GM18519 (cell line): ENCODE measurements at regions not wholly inside any gene's neighbourhood (a gene's known extent, or its start where the extent isn't known, plus 50 kb on each side); places are given as distances from the start of the nearest gene placed in this dataset.
"Not testable (repeated sequence)": the region's sequence is repeated elsewhere in the genome, so short reads cannot be mapped to it uniquely, and the experiment has no call there.

ENCODE experiments used
- ATAC-seq: cut with Tn5 transposase; IDR thresholded peaks from one replicate; pipeline ENCODE4 v1.9.1; 2021; ENCODE audit warnings: mild to moderate bottlenecking, moderate library complexity; ENCODE audit not compliant: unreplicated experiment, low FRiP score

DNA sequence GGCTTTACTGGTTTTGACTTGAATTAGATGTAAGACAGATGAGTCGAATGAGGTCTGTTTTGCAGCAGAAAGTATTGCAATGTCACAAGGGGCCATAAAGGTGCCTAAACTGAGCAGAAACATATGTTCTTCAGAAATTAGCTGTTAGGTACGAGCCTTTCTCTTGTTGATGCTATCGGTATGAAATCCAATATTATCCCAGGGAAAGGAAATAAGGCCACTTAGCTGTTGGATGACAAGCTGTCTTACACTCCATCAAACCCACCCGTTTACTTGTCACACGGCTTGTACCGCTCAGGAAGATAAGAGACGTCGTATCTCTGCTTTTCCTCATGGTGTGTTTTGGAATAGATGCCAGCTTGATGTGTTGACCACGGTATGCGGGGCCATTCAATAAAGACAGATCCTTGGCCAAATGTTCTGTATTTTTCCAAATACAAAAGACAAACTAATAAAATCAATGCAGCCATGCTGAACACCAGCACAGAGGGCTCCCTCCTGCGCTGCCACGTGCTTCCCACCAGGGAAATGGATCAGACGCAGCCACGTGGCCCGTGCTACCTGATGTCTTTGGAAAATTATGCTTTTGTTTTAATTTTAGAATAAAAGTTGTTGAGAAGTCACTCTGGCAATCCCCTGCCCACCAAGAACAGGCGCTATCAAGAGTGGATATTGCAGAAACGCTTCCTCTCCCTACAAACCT is 255.9 kb upstream of the SULF2 start:
- no peak for ATAC-seq

DNA sequence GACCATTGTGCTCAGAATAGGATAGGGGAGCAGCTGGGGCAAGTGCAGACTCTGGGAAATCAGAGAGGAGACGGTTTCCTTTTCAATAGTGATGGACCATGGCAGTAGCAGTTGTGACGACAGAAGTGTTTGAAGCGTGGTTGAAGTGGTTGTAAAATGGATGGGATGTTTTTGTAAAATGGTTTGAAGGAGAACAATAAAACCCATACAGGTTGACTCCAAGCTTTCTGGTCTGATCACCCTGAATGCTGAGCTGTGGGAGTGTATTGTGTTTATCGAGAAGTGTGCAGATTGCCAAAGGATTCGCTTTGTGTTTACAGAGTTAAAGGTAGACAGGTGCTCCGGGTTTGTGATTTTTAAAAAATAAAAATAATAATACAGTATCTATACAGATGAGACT is 255.2 kb upstream of the SULF2 start:
- no peak for ATAC-seq

DNA sequence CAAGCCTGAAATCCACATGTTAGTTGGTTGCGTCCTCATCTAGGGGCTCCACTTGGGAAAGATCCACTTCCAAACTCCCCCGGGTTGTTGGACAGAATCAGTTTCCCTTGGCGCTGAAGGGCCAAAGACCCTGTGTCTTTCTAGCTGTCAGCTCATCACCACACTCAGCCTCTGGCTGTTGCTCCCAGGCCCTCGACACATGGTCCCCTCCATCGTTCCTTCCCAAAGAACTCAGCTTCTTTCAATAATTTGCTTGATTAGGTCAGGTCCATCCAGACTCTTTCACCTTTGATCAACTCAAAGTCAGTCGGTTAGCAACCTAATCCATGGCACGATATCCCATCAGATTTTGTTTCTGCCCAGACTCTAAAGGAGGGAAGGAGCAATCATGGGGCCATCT is 254.8 kb upstream of the SULF2 start:
- no peak for ATAC-seq

DNA sequence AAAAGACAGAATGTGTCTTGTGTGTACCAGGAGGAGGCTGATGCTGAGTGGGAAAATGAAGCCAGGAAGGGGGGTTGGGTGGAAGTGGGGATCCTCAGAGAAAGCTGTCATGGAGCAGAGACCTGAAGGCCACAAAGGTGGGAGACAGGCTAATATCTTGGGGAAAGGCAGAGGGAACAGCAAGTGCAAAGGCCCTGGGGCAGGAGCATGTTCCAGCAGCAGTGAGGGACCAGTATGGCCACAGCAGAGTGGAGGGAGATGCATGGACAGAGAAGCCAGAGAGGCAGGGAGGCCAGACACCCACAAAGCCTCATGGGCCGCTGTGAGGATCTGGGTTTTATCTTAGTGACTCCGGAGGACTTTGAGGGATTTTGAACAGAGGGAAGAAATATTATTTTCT is 254.2 kb upstream of the SULF2 start:
- ATAC-seq = no peak

DNA sequence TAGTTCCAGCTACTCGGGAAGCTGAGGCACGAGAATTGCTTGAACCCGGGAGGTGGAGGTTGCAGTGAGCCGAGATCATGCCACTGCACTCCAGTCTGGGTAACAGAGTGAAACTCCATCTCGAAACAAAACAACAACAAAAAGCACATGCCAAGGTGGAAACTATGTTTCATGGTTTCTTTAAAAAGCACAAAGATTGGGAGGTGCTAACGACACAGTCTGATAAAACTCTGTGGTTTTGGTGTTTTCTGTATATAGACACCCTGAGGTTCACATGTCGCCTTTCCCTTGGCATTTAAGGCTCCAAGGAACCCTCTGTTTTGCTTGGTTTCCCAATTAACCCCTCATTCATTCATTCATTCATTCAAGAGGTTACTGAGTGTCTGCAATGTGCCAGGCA is 253.4 kb upstream of the SULF2 start:
- ATAC-seq = no peak

DNA sequence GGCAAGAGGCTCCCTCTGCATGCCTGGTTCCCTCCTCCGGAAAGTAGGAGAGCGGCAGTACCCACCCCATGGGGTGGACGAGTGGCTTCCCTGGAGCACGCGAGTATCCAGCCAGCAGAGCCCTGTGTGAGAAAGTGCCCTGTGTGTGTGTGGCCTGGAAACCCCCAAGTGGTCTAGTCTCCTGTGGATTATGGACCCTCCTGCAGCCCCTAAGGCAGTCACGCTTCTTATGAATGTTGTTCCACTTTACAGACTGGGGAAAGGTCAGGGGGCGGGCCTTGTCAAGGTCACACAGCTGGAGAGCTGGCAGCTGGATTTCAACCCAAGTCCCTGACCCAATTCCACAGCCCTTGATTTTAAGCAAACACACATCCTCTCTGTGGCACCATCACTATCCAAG is 252.5 kb upstream of the SULF2 start:
- not testable (repeated sequence) for ATAC-seq

DNA sequence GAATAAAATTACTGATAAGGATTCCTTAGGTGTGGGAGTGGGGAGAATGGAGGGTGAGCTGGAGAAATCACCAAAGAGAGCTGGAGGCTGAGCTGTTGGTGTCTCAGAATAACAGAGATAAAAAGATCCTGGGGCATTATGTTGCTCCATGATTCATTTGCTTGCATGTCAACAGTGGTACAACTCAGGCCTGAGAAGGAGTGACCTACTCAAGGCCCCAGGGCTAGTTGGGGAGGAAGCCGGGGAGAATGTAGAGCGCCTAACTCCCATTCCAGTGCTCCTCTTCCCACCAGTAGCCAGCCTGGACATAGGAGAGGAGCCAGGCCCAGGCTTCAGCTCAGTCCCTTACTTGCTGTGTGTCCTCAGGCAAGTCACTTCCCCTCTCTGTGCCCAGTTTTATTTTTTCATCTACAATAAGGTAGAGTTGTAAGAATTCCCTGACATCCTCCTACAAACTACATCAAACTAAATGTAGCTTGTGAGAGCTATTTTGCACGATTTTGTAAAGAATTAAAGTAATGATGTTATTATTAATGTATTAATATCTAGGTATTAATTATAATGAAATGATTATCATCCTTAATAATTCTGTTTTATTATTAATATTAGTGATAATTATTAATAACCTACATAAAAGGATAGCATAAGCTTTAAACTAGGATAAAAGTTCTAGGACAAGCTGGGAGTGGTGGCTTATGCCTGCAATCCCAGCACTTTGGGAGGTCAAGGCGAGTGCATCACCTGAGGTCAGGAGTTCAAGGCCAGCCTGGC is 250.9 kb upstream of the SULF2 start:
- ATAC-seq = no peak

DNA sequence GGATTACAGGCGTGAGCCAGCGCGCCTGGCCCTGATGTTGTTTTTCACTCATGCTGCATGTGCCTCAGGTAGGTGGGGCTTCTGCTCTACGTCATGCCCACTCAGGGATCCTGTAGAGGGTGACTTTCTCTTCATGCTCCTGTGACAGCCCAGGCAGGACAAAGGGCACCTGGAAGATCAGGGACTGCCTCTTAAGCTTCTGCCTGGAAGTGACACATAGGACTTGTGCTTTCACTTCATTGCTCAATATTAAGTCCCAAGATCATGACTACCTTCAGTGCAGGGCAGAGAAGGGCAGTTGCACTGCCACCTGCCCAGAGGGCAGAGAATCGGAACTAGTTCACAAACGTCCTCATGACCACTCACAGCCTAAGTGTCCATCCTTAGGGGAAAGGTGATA is 249.5 kb upstream of the SULF2 start:
- no peak for ATAC-seq

DNA sequence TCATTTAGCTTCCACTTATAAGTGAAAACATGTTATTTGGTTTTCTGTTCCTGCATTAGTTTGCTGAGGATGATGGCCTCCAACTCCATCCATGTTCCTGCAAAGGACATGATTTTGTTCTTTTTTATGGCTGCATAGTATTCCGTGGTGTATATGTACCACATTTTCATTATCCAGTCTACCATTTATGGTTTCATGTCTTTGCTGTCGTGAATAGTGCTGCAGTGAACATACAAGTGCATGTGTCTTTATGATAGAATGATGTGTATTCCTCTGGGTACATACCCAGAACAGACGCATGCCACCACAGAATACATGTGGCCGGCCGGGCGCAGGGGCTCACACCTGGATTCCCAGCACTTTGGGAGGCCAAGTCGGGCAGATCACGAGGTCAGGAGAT is 247.7 kb upstream of the SULF2 start:
- ATAC-seq = not testable (repeated sequence)

DNA sequence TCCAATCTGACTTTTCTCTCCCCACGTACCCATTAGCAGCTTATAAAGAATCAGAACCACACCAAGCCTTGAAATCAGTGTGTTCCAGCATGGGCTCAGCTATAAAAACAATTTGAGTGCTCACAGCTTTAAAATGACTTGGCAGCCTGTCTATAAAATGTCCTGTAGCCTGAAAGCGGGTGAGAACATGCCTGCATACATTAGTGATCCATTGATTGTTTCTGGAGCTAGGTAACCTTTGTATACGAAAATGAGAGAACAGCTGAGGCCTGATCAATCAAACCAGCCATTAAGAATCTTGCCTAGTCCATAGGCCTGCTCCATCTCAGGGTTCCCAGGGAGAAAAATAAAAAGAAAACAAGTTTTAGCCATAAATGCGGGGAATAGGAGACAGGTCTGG is 245.8 kb upstream of the SULF2 start:
- no peak for ATAC-seq

DNA sequence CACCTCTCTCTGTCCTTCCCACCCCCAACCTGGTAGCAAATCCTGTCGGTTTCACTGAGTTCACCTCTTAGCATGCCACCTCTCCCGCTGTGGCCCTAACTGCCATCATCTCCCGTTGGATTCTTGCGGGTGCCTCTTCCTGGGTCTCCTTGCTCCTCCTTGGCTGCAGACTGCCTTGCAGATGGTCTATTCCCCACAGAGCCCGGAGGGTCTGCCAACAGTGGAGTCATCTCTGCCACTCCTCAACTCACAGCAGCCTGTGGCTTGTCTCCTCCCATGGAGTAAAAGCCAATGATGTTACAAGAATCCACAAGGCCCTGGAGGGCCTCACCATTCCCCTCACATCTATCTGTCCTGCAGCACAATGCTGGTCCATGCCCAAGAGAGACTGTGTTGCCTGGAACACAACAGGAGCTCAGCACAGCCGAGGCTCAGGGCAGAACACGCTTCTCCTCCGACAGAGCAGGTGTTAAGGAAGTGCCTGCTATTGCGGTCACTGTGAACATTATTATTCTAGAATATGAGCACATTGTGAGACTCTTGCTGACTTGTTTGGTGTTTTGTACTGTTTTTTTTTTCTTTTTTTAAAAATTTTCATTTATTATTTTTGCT is 241.8 kb upstream of the SULF2 start:
- ATAC-seq = no peak

DNA sequence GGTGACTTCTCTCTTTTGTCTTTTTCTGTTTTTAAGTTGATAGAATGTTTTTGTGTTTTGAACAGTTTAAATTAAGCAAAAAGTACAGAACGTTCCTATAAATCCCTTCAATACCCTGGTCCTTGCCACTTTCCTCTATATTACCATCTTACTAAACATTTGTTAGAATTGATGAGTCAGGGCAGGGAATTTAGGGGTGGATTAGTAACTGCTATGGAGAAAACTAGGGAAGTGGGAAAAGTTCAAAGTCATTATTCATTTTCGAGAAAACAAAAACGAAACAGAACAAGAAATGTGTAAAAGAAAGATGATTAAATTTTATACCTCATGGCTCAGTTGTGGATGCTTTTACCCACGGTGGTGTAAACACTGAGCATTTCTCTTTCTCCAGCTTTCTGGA is 240.4 kb upstream of the SULF2 start:
- ATAC-seq = no peak

DNA sequence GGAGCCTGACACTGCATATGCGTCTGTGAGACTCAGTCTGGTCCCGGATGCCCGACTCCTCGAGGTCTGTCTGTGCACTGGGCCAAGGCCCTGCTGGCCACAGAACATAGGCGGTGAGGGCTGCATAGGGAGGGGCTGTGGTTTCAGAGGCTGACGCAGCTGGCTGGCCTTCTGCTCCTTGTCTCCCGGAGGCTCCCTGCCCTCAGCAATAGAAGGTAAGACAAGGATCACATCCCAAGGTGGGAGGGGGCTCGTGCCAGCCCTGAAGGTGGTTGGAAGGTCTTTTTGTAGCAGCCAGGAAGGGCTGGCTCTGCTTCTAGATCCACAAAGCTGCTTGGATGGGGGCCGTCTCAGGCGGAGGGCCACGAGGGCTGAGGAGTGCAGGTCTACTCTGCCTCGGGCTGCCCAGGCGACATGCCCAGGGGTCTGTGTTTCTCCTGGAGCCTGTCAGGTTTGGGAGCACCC is 239.8 kb upstream of the SULF2 start:
- ATAC-seq = no peak

DNA sequence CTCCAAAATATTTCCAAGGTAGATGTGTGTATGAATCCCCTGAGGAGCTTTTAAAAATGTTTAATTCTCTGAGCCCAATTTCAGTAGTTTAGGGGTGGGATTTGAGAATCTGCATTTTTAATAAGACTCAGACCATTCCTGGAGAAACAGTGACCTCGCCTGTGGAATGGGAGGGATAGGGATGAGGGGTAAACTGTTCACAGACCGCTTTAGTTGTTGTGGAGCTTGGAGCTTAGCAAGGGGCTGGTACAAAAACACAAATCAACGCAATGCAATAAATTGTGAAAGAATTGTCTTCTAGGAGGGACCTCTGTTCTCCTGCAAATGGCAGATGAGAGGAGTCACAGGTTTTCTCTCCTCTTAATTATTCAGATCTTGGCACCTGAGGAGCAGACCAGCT is 239.3 kb upstream of the SULF2 start:
- no peak for ATAC-seq

DNA sequence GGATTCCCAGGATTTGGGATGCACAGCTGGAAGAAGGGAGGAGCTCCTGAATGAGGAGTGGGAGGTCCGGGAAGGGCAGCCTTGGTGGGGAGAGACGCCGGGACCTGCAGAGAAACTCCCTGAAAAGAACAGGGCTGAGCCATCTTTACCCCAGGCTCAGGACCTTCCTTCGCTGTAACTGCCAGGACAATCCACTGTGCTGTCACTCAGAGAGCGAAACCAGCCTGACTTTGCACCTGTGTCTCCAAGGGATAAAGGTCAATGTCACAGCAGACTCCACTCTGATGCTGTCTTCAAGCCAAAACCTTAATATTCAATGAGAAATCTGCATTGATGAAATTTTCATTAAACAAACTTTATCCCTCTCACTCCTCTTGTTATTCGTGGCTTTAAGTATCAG is 235.4 kb upstream of the SULF2 start:
- ATAC-seq = not testable (repeated sequence)

DNA sequence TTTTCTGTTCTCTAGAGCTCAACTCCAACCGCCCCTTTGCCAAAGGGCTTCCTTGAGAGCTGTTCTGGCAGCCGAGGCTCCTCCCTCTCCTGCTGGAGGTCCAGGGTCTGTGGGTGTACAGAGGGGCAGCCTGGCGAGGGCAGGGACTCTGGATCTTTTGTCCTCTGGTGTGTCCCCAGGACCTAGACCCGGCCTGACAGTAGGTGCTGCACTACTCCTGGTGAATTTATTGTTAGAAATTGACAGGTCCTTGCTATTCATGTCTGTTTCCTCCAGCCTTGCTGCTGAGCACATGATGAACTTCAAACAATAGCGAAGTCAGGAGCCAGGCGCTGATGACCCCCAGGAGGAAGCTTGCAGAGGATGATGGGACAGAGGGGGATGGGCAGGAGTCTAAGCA is 234.7 kb upstream of the SULF2 start:
- ATAC-seq = no peak

DNA sequence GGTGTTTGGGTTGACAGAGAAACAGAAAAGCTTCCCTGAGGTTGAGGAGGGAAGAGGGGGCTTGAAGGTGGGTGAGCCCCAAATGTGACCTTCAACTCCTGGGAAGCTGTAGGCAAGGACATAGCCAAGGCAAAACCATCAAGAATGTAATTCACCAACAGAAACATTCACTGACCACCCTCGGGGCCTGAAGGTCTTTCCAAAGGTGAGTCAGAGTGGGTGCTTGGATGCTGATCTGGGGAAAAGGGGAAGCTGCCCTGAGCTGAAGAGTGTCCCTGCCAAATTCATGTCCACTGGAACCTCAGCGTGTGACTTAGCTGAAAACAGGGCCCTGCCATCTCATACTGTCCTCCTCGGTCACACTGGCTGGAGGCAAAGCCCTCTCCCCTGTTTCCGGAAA is 234.2 kb upstream of the SULF2 start:
- no peak for ATAC-seq

DNA sequence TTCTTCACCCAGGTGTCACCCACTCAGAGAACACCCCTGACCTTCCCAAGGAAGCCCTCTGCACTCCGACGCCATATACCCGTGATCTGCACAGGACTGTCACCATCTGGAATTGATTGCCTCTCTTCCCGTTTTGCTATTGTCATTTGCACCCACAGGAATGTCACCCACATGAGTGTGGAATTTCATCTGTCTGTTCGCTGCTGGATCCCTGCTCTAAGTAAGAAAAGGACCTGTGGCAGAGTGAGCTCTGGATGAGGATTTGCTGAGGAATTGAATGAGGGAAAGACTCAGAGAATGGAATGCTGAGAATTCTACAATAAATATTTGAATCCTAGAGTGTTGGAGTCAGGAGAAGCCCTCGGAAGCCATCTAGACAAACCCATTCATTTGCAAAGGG is 233.6 kb upstream of the SULF2 start:
- not testable (repeated sequence) for ATAC-seq

DNA sequence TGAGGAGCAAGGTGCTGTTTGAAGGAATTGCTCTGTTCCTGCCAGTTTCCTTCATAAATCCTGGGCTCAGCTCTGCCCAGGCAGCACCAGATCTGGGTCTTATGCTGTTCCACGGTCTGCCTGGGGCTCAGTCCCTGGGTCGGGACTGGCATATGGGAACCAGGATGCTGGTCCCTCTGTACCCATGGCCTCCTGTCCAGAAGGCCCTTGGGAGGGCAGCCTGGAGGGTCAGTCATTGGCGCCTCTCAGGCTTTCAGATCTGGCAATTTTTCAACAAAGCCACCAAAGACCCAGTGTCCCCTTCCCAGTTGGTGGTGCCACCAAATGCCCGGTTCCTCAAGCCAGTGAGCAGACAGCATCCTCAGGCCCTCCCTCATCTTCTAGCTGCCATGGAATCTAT is 232.7 kb upstream of the SULF2 start:
- no peak for ATAC-seq

DNA sequence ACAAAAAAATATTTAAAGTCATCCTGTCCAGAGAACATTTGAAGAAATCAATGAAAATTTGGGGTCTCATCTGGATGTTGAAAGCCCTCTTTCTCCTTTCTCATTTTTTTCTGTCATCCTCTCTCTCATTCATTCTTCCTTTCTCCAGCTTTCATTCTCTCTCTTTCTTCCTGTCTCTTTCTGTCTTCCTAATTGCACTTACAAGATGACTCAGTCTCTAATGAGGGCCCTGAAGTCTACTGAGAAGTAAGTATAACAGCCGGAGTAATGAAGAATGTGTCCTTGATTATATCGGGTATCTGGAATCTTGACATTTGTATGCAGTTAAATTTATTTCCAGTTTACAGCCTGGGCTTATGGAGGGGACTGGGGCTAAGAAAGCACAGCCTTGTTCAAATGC is 232.2 kb upstream of the SULF2 start:
- no peak for ATAC-seq

DNA sequence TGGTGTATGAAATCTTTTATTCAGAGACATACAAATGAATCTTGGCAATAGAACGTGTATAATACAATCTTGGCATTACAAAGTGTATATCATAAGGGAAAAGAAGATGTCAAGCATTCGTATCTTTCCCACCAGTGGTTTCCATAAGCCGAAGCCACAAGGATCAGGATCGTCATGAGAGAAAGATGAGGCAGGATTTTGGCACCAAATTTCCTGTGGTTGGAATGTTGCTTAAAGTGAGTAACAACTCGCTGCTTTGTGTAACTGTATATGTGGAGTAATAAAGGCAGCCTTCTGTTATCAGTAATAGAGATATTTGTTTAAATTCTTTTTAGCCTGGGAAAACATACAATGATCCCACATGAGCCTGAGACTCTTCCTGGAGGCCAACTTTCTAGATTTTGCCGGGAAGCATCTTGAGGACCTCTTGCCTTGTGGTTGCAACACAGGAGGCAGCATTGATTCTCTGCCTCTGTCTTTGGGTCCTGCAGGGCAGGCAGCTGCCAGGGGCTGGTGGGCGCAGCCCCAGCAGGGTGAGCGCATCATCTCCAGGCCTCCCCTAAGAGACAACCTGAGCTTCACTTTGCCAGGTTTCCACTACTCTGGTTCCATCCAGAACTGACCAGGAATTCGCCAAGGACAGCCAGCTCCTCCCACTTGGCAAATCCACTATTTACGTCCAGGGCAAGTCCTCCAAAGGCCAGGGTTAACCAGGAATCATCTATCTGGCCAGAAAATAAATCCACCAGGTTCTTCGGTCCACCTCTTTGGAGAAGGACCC is 230.9 kb upstream of the SULF2 start:
- no peak for ATAC-seq
